GM12891 (cell line): ENCODE measurements at regions not wholly inside any gene's neighbourhood (a gene's known extent, or its start where the extent isn't known, plus 50 kb on each side); places are given as distances from the start of the nearest gene placed in this dataset.
"Not testable (repeated sequence)": the region's sequence is repeated elsewhere in the genome, so short reads cannot be mapped to it uniquely, and the experiment has no call there.

Source experiments
- DNase-seq: peaks from one replicate; pipeline ENCODE4 v3.0.0; 2011; ENCODE audit warnings: low spot score; ENCODE audit not compliant: insufficient read length
- FAIRE-seq: peaks from 2 replicates; lab custom pipeline; 2011; peaks lifted over from hg19 to GRCh38; lab: Jason Lieb, UNC
- PAX5 ChIP-seq: IDR thresholded peaks from 2 replicates; pipeline ENCODE4 v1.6.1; 2011; ENCODE audit warnings: low read length, moderate library complexity, mild to moderate bottlenecking; ENCODE audit not compliant: insufficient read depth, severe bottlenecking
- POLR2A ChIP-seq: IDR thresholded peaks from 2 replicates; pipeline ENCODE4 v1.6.1; 2011; ENCODE audit warnings: low read depth, low read length, control low read depth
- POLR2AphosphoS5 ChIP-seq: IDR thresholded peaks from 2 replicates; pipeline ENCODE4 v1.6.1; 2011; ENCODE audit warnings: low read depth, low read length, control low read depth
- POU2F2 ChIP-seq: IDR thresholded peaks from 2 replicates; pipeline ENCODE4 v1.6.1; 2011; ENCODE audit warnings: low read depth, mild to moderate bottlenecking, control low read depth, low read length, moderate library complexity
- SPI1 ChIP-seq: IDR thresholded peaks from 2 replicates; pipeline ENCODE4 v1.6.1; 2011; ENCODE audit warnings: low read depth, low read length, control low read depth
- TAF1 ChIP-seq: IDR thresholded peaks from 2 replicates; pipeline ENCODE4 v1.6.1; 2011; ENCODE audit warnings: low read depth, low read length, control low read depth

GRCh38 chr5:85951707-85952210 is 666.0 kb upstream of the COX7C start:
- DNase-seq = no peak
- no peak for FAIRE-seq
- TF ChIP-seq POU2F2 = no peak
- no peak for TF ChIP-seq PAX5
- TF ChIP-seq POLR2AphosphoS5 = no peak
- TF ChIP-seq POLR2A = no peak
- TF ChIP-seq SPI1 = no peak
- TF ChIP-seq TAF1 = no peak

GRCh38 chr5:85952680-85953079 is 665.1 kb upstream of the COX7C start:
- FAIRE-seq (no peak), DNase-seq (no peak)
- no peak for TF ChIP-seq POLR2AphosphoS5
- TF ChIP-seq PAX5 = no peak
- TF ChIP-seq POLR2A = no peak
- no peak for TF ChIP-seq TAF1
- TF ChIP-seq SPI1 = no peak
- no peak for TF ChIP-seq POU2F2

GRCh38 chr5:85967681-85968080 is 650.1 kb upstream of the COX7C start:
- no peak for FAIRE-seq
- TF ChIP-seq TAF1 (no peak), POLR2AphosphoS5 (no peak)

GRCh38 chr5:85972539-85972938 is 645.2 kb upstream of the COX7C start:
- TF ChIP-seq POLR2A (no peak), PAX5 (no peak), SPI1 (no peak), TAF1 (no peak), POLR2AphosphoS5 (no peak), POU2F2 (no peak)
- FAIRE-seq = no peak
- no peak for DNase-seq

More at GRCh38 chr5:85967681-85968080, 650.1 kb upstream of the COX7C start:
- DNase-seq = no peak

- FAIRE-seq (no peak), DNase-seq (no peak)
- TF ChIP-seq TAF1 (no peak), SPI1 (no peak), POU2F2 (no peak)
Observed at GRCh38 chr5:85985167-85985566, 632.6 kb upstream of the COX7C start.

GRCh38 chr5:85990998-85991397 is 626.7 kb upstream of the COX7C start:
- DNase-seq (no peak), FAIRE-seq (no peak)
- TF ChIP-seq PAX5 (no peak), SPI1 (no peak), TAF1 (no peak), POU2F2 (no peak), POLR2AphosphoS5 (no peak), POLR2A (no peak)

- DNase-seq, FAIRE-seq: not testable (repeated sequence)
Observed at GRCh38 chr5:85994653-85995052, 623.1 kb upstream of the COX7C start.

GRCh38 chr5:85998656-85999055 is 619.1 kb upstream of the COX7C start:
- DNase-seq (no peak), FAIRE-seq (no peak)
- TF ChIP-seq PAX5 (no peak), SPI1 (no peak), POLR2A (no peak), TAF1 (no peak), POU2F2 (no peak), POLR2AphosphoS5 (no peak)

GRCh38 chr5:86008293-86008692 is 609.4 kb upstream of the COX7C start:
- TF ChIP-seq POLR2A = no peak
- no peak for TF ChIP-seq TAF1
- no peak for TF ChIP-seq POLR2AphosphoS5
- TF ChIP-seq SPI1 = no peak
- no peak for TF ChIP-seq PAX5
- no peak for DNase-seq
- no peak for FAIRE-seq

- TF ChIP-seq TAF1 (no peak), POLR2A (no peak), PAX5 (no peak), POU2F2 (no peak), POLR2AphosphoS5 (no peak), SPI1 (no peak)
- FAIRE-seq (no peak), DNase-seq (no peak)
Observed at GRCh38 chr5:86008704-86009103, 609.0 kb upstream of the COX7C start.

- DNase-seq (no peak), FAIRE-seq (no peak)
- TF ChIP-seq PAX5 = no peak
- no peak for TF ChIP-seq POLR2A
- no peak for TF ChIP-seq POLR2AphosphoS5
- TF ChIP-seq TAF1 = no peak
- TF ChIP-seq POU2F2 = no peak
- TF ChIP-seq SPI1 = no peak
Observed at GRCh38 chr5:86011937-86012336, 605.8 kb upstream of the COX7C start.
